Trophoblast cell (in vitro differentiated cells and primary cell): ENCODE measurements at regions not wholly inside any gene's neighbourhood (a gene's known extent, or its start where the extent isn't known, plus 50 kb on each side); places are given as distances from the start of the nearest gene placed in this dataset.

ENCODE experiments used
- DNase-seq, 2 donors: peaks; one replicate each; pipeline ENCODE4 v3.0.0-alpha.2; 2016
- H2AFZ ChIP-seq: 2 replicates; pipeline ENCODE4 v1.6.1; 2013; ENCODE audit warnings: low read length, moderate library complexity, mild to moderate bottlenecking; ENCODE audit not compliant: insufficient read depth, poor library complexity
- H2AK5ac ChIP-seq: 2 replicates; pipeline ENCODE4 v1.6.1; 2013; ENCODE audit warnings: mild to moderate bottlenecking, low read length
- H2BK120ac ChIP-seq: 2 replicates; pipeline ENCODE4 v1.6.1; 2013; ENCODE audit warnings: low read length, mild to moderate bottlenecking, moderate library complexity; ENCODE audit not compliant: insufficient read depth, poor library complexity
- H2BK12ac ChIP-seq: 2 replicates; pipeline ENCODE4 v1.6.1; 2013; ENCODE audit warnings: mild to moderate bottlenecking, low read length, moderate library complexity
- H2BK5ac ChIP-seq: 2 replicates; pipeline ENCODE4 v1.6.1; 2013; ENCODE audit warnings: low read length, low read depth, moderate library complexity, mild to moderate bottlenecking; ENCODE audit not compliant: poor library complexity
- H3K14ac ChIP-seq: 2 replicates; pipeline ENCODE4 v1.6.1; 2013; ENCODE audit warnings: mild to moderate bottlenecking, low read length
- H3K18ac ChIP-seq: 2 replicates; pipeline ENCODE4 v1.6.1; 2013; ENCODE audit warnings: mild to moderate bottlenecking, low read length
- H3K23ac ChIP-seq: 2 replicates; pipeline ENCODE4 v1.6.1; 2013; ENCODE audit warnings: low read length
- H3K27ac ChIP-seq: 2 replicates; pipeline ENCODE4 v1.5.1; 2013; ENCODE audit warnings: low read depth, mild to moderate bottlenecking, inconsistent platforms, low read length, moderate library complexity
- H3K27me3 ChIP-seq: 2 replicates; pipeline ENCODE4 v1.6.1; 2013; ENCODE audit warnings: inconsistent platforms, mild to moderate bottlenecking, low read length, moderate library complexity; ENCODE audit not compliant: insufficient read depth
- H3K36me3 ChIP-seq, 2 experiments: 1 replicate in 1 of 2; 2 replicates in 1 of 2; pipeline ENCODE4 v1.6.1; 2013; ENCODE audit warnings: low read length in 2 of 2, mild to moderate bottlenecking in 2 of 2, moderate library complexity in 1 of 2; ENCODE audit not compliant: insufficient read depth in 2 of 2, control insufficient read depth in 1 of 2
- H3K4ac ChIP-seq: 2 replicates; pipeline ENCODE4 v1.6.1; 2013; ENCODE audit warnings: low read depth, mild to moderate bottlenecking, low read length, moderate library complexity
- H3K4me1 ChIP-seq, 2 experiments: 1 replicate in 1 of 2; 2 replicates in 1 of 2; pipeline ENCODE4 v1.6.1; 2013; ENCODE audit warnings: low read length in 2 of 2, mild to moderate bottlenecking in 2 of 2, moderate library complexity in 1 of 2; ENCODE audit not compliant: insufficient read depth in 2 of 2, control insufficient read depth in 1 of 2
- H3K4me2 ChIP-seq: 2 replicates; pipeline ENCODE4 v1.6.1; 2013; ENCODE audit warnings: inconsistent platforms, mild to moderate bottlenecking, low read length, moderate library complexity
- H3K4me3 ChIP-seq: 2 replicates; pipeline ENCODE4 v1.5.1; 2013; ENCODE audit warnings: mild to moderate bottlenecking, low read depth, low read length, inconsistent platforms
- H3K79me1 ChIP-seq: one replicate; pipeline ENCODE4 v1.6.1; 2013; ENCODE audit warnings: low read length
- H3K79me2 ChIP-seq: 2 replicates; pipeline ENCODE4 v1.6.1; 2013; ENCODE audit warnings: low read length, mild to moderate bottlenecking; ENCODE audit not compliant: control insufficient read depth, insufficient read depth, poor library complexity
- H3K9ac ChIP-seq: 2 replicates; pipeline ENCODE4 v1.6.1; 2013; ENCODE audit warnings: mild to moderate bottlenecking, low read length
- H3K9me3 ChIP-seq: 2 replicates; pipeline ENCODE4 v1.6.1; 2013; ENCODE audit warnings: low read depth, mild to moderate bottlenecking, control low read depth, inconsistent platforms, low read length; ENCODE audit not compliant: insufficient read depth
- H4K12ac ChIP-seq: 2 replicates; pipeline ENCODE4 v1.6.1; 2013; ENCODE audit warnings: low read depth, mild to moderate bottlenecking, low read length, moderate library complexity
- H4K8ac ChIP-seq: 2 replicates; pipeline ENCODE4 v1.6.1; 2013; ENCODE audit warnings: low read depth, mild to moderate bottlenecking, low read length, moderate library complexity
- H4K91ac ChIP-seq: one replicate; pipeline ENCODE4 v1.6.1; 2013; ENCODE audit warnings: low read depth, mild to moderate bottlenecking, low read length, moderate library complexity
- WGBS: extraction: QIAGEN DNeasy Blood & Tissue Kit; methylation state at CpG from one replicate; pipeline ENCODE4 v1.1.7; 2013; ENCODE audit warnings: missing lambda C conversion rate; ENCODE audit not compliant: insufficient read length, insufficient coverage; ENCODE audit errors: extremely low coverage; 5-methylcytosine and 5-hydroxymethylcytosine counted together

DNA sequence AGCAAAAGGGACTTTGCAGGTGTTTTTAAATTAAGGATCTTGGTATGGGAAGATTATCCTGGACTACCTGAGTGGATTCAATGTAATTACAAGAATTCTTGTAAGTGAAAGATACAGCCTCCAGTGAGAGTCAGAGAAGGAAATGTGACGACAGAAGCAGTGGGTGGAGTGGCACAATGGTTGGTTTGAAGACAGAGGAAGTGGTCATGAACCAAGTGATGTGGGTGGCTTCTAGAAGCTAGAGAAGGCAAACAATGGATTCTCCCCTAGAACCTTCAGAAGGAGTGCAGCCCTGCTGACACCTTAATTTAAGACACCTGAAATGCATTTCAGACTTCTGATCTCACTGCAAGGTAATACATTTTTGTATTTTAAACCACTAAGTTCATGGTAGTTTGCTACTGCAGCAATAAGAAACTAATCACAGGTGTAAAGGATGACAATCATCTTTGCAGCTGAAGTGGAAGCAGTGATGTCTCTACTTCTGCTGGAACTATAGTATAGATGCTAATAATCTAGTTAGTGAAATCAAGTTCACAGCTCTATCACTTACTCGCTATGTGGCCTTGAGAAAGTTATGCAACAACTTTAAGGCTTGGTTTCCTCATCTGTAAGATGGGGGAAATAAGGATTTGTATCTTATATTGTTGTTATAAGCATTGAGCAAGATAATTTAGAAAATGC is 403.4 kb upstream of the SUCLG2 start:
- Histone ChIP-seq H2BK5ac (no peak overlapping the region), H3K4me3 (no peak overlapping the region), H3K27ac (no peak overlapping the region), H3K79me2 (no peaks in the 10 kb centered on the region), H2BK12ac (no peak overlapping the region), H3K14ac (no peak overlapping the region), H3K79me1 (no peaks in the 10 kb centered on the region), H4K8ac (no peak overlapping the region), H3K4me1 (no peaks in the 10 kb centered on the region), H2AFZ (no peak overlapping the region), H3K36me3 (no peaks in the 10 kb centered on the region), H3K4me2 (no peak overlapping the region), H4K91ac (no peak overlapping the region), H2BK120ac (no peak overlapping the region), H2AK5ac (no peak overlapping the region), H3K9ac (no peak overlapping the region), H3K27me3 (no peaks in the 10 kb centered on the region), H3K18ac (no peak overlapping the region), H3K23ac (no peak overlapping the region), H4K12ac (no peak overlapping the region), H3K4ac (no peak overlapping the region), H3K9me3 (no peaks in the 10 kb centered on the region)
- no CpG with 5 or more reads among the region's 2 CpGs for WGBS
- no peak for DNase-seq

DNA sequence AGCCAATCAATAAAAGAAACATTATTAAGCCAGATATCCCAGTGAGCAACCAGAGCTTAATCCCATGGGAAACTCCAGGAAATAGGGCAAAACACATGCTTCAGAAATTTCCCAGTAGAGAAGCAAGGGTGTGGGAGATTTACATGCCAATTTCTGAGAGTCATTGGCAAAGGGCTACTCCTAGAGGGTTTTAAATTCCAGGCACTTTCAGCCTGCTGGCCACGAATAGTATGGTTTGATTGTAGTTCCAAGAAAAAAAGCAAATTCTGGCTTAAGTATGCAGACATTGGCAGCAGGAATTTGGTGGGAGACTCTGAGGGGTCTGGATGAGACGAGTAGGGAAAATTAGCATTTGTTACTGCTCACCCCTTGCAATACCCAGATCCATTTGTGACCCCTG is 402.1 kb upstream of the SUCLG2 start:
- H3K4ac ChIP-seq = no peak overlapping the region
- no peaks in the 10 kb centered on the region for H3K79me2 ChIP-seq
- H3K9me3 ChIP-seq = no peaks in the 10 kb centered on the region
- no peak overlapping the region for H2BK120ac ChIP-seq
- H3K9ac ChIP-seq = no peak overlapping the region
- H3K23ac ChIP-seq = no peak overlapping the region
- no peak overlapping the region for H3K18ac ChIP-seq
- H2BK5ac ChIP-seq = no peak overlapping the region
- no peak overlapping the region for H2BK12ac ChIP-seq
- no peak overlapping the region for H3K27ac ChIP-seq
- H3K79me1 ChIP-seq = no peaks in the 10 kb centered on the region
- H3K4me2 ChIP-seq = no peak overlapping the region
- H3K14ac ChIP-seq = no peak overlapping the region
- no peaks in the 10 kb centered on the region for H3K27me3 ChIP-seq
- H4K12ac ChIP-seq = no peak overlapping the region
- WGBS = no CpG with 5 or more reads among the region's 2 CpGs
- no peak overlapping the region for H2AK5ac ChIP-seq
- no peaks in the 10 kb centered on the region for H3K4me1 ChIP-seq
- no peaks in the 10 kb centered on the region for H3K36me3 ChIP-seq
- no peak overlapping the region for H4K8ac ChIP-seq
- no peak overlapping the region for H4K91ac ChIP-seq
- no peak overlapping the region for H2AFZ ChIP-seq
- DNase-seq = no peak
- H3K4me3 ChIP-seq = no peak overlapping the region

DNA sequence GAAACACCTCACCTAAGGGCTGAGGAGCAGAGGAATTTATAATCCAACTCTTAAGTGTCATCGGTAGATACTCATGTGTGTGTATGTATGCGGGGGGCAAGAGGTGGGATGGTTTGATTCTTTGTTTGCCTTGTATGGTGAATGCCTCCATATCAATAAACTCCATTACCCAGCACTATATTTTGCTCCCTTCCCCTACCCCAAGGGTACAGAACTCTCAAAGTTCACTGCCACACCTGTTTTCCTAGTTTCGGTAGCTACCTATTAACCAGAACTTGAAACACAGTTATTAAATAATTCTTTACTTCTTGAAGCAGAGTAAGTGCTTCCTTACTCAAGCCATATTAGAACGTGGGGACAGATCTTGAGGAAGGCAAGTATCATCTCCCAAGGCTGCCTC is 400.8 kb upstream of the SUCLG2 start:
- Histone ChIP-seq H3K4me1 (no peaks in the 10 kb centered on the region), H3K27ac (no peak overlapping the region), H3K9me3 (no peaks in the 10 kb centered on the region), H4K12ac (no peak overlapping the region), H3K27me3 (no peaks in the 10 kb centered on the region), H3K9ac (no peak overlapping the region), H3K36me3 (no peaks in the 10 kb centered on the region), H3K79me1 (no peaks in the 10 kb centered on the region), H3K18ac (no peak overlapping the region), H3K14ac (no peak overlapping the region), H2BK12ac (no peak overlapping the region), H3K4ac (no peak overlapping the region), H2AFZ (no peak overlapping the region), H3K79me2 (no peaks in the 10 kb centered on the region), H2BK120ac (no peak overlapping the region), H2BK5ac (no peak overlapping the region), H2AK5ac (no peak overlapping the region), H4K91ac (no peak overlapping the region), H3K4me3 (no peak overlapping the region), H4K8ac (no peak overlapping the region), H3K23ac (no peak overlapping the region), H3K4me2 (no peak overlapping the region)
- no CpG with 5 or more reads among the region's 4 CpGs for WGBS
- DNase-seq = no peak

DNA sequence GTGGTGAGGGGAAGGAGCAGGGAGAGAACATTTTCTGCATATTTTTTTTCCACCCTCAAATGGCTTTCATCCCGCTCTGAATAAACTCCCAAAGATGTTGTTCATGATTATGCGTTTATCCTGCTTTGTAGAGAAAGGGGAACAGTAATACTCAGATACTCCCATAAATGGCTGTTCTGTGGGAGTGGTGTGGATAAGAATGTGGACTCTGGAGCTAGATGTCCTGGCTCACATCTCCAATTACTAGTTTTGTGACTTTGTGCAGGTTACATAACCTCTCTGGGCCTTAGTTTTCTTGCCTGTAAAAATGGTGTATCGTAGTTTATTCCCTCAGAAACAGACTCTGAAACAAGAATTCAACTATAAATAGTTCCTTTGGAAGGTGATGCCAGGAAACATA is 395.4 kb upstream of the SUCLG2 start:
- DNase-seq = no peak
- Histone ChIP-seq H3K27me3 (no peaks in the 10 kb centered on the region), H3K23ac (no peak overlapping the region), H3K9ac (no peak overlapping the region), H4K12ac (no peak overlapping the region), H3K79me1 (no peaks in the 10 kb centered on the region), H4K8ac (no peak overlapping the region), H2AFZ (no peak overlapping the region), H3K4ac (no peak overlapping the region), H2BK5ac (no peak overlapping the region), H2AK5ac (no peak overlapping the region), H3K4me3 (no peak overlapping the region), H3K27ac (no peak overlapping the region), H3K79me2 (no peaks in the 10 kb centered on the region), H3K9me3 (no peaks in the 10 kb centered on the region), H3K4me1 (no peaks in the 10 kb centered on the region), H2BK120ac (no peak overlapping the region), H4K91ac (no peak overlapping the region), H2BK12ac (no peak overlapping the region), H3K18ac (no peak overlapping the region), H3K36me3 (no peaks in the 10 kb centered on the region), H3K4me2 (no peak overlapping the region), H3K14ac (no peak overlapping the region)
- WGBS = no CpG with 5 or more reads among the region's 3 CpGs
